HEK293 (cell line): ENCODE measurements at regions not wholly inside any gene's neighbourhood (a gene's known extent, or its start where the extent isn't known, plus 50 kb on each side); places are given as distances from the start of the nearest gene placed in this dataset.

Experiments used
- CTCF ChIA-PET: fragments of 350-600 bp; formaldehyde crosslinking; extraction: SDS; loops from one replicate; lab custom pipeline; 2021; ENCODE audit warnings: antibody characterized with exemption; lab: Yijun Ruan, JAX
- POLR2A ChIA-PET: fragments of 300-600 bp; formaldehyde crosslinking; extraction: SDS; loops from one replicate; lab custom pipeline; 2020; ENCODE audit warnings: antibody characterized with exemption, inconsistent platforms; lab: Yijun Ruan, JAX
- H3K27ac ChIP-seq: fragments of 200-500 bp; sonication (Bioruptor generic); 2 replicates; pipeline ENCODE4 v1.5.1; 2014; ENCODE audit warnings: low read depth, low read length, control low read depth, inconsistent platforms; ENCODE audit errors: extremely low read depth
- H3K36me3 ChIP-seq, 2 experiments: fragments of 200-500 bp in 1 of 2; sonication (Bioruptor generic) in 1 of 2; 1 replicate in 1 of 2; 2 replicates in 1 of 2; pipeline ENCODE4 v1.5.1; 2014 to 2017; ENCODE audit warnings: inconsistent platforms in 2 of 2, low read length in 2 of 2; ENCODE audit not compliant: control insufficient read depth in 2 of 2, insufficient read depth in 1 of 2
- H3K4me1 ChIP-seq: fragments of 200-500 bp; sonication (Bioruptor generic); 2 replicates; pipeline ENCODE4 v1.5.1; 2014; ENCODE audit warnings: mild to moderate bottlenecking, low read length, inconsistent platforms; ENCODE audit not compliant: control insufficient read depth, insufficient read depth
- H3K4me3 ChIP-seq: 2 replicates; pipeline ENCODE4 v1.5.1; 2011; ENCODE audit warnings: low read depth, mild to moderate bottlenecking, control low read depth, low read length, moderate library complexity
- H3K9me3 ChIP-seq: fragments of 200-500 bp; sonication (Bioruptor generic); 2 replicates; pipeline ENCODE4 v1.5.1; 2014; ENCODE audit warnings: low read depth, low read length, inconsistent platforms; ENCODE audit not compliant: control insufficient read depth, insufficient read depth
- BCL11A ChIP-seq: fragments of 450-650 bp; formaldehyde crosslinking; IDR thresholded peaks from 2 replicates; pipeline ENCODE4 v1.5.1; 2016; ENCODE audit warnings: low read depth, missing biosample characterization, missing genetic modification characterization
- WT1 ChIP-seq: fragments of 450-650 bp; formaldehyde crosslinking; IDR thresholded peaks from 2 replicates; pipeline ENCODE4 v1.5.1; 2016; ENCODE audit warnings: missing biosample characterization, missing genetic modification characterization
- YY1 ChIP-seq: fragments of 450-650 bp; formaldehyde crosslinking; IDR thresholded peaks from 2 replicates; pipeline ENCODE4 v1.5.1; 2018; ENCODE audit warnings: missing biosample characterization, missing genetic modification characterization
- ZBTB48 ChIP-seq: fragments of 450-650 bp; formaldehyde crosslinking; IDR thresholded peaks from 2 replicates; pipeline ENCODE4 v1.5.1; 2016; ENCODE audit warnings: missing biosample characterization, missing genetic modification characterization
- ZBTB8A ChIP-seq: fragments of 450-650 bp; formaldehyde crosslinking; IDR thresholded peaks from 2 replicates; pipeline ENCODE4 v1.5.1; 2016; ENCODE audit warnings: missing biosample characterization, missing genetic modification characterization
- ZFP41 ChIP-seq: fragments of 450-650 bp; formaldehyde crosslinking; IDR thresholded peaks from 2 replicates; pipeline ENCODE4 v1.5.1; 2016; ENCODE audit warnings: missing biosample characterization, missing genetic modification characterization, borderline replicate concordance
- ZNF10 ChIP-seq: fragments of 450-650 bp; formaldehyde crosslinking; IDR thresholded peaks from 2 replicates; pipeline ENCODE4 v1.5.1; 2017; ENCODE audit warnings: missing biosample characterization, missing genetic modification characterization
- ZNF112 ChIP-seq: fragments of 450-650 bp; formaldehyde crosslinking; IDR thresholded peaks from 2 replicates; pipeline ENCODE4 v1.5.0; 2017; ENCODE audit warnings: missing biosample characterization, missing genetic modification characterization
- ZNF202 ChIP-seq: fragments of 450-650 bp; formaldehyde crosslinking; IDR thresholded peaks from 2 replicates; pipeline ENCODE4 v1.5.1; 2016; ENCODE audit warnings: missing biosample characterization, missing genetic modification characterization, borderline replicate concordance
- ZNF311 ChIP-seq: fragments of 450-650 bp; formaldehyde crosslinking; IDR thresholded peaks from 2 replicates; pipeline ENCODE4 v1.5.1; 2017; ENCODE audit warnings: missing biosample characterization, missing genetic modification characterization, borderline replicate concordance
- ZNF324 ChIP-seq: fragments of 450-650 bp; formaldehyde crosslinking; IDR thresholded peaks from 2 replicates; pipeline ENCODE4 v1.5.1; 2016; ENCODE audit warnings: missing biosample characterization, missing genetic modification characterization
- ZNF366 ChIP-seq: fragments of 450-650 bp; formaldehyde crosslinking; conservative IDR thresholded peaks from 2 replicates; pipeline ENCODE4 v1.5.1; 2016; ENCODE audit warnings: missing biosample characterization, missing genetic modification characterization
- ZNF394 ChIP-seq: fragments of 450-650 bp; formaldehyde crosslinking; IDR thresholded peaks from 2 replicates; pipeline ENCODE4 v1.5.1; 2016; ENCODE audit warnings: missing biosample characterization, missing genetic modification characterization, mild to moderate bottlenecking, moderate library complexity, borderline replicate concordance
- ZNF473 ChIP-seq: fragments of 450-650 bp; formaldehyde crosslinking; IDR thresholded peaks from 2 replicates; pipeline ENCODE4 v1.5.1; 2017; ENCODE audit warnings: missing biosample characterization, missing genetic modification characterization
- ZNF560 ChIP-seq: fragments of 450-650 bp; formaldehyde crosslinking; IDR thresholded peaks from 2 replicates; pipeline ENCODE4 v1.5.1; 2017; ENCODE audit warnings: missing biosample characterization, missing genetic modification characterization, borderline replicate concordance
- ZNF621 ChIP-seq: fragments of 450-650 bp; formaldehyde crosslinking; IDR thresholded peaks from 2 replicates; pipeline ENCODE4 v1.5.1; 2017; ENCODE audit warnings: missing biosample characterization, missing genetic modification characterization
- ZNF660 ChIP-seq: fragments of 450-650 bp; IDR thresholded peaks from 2 replicates; pipeline ENCODE4 v1.5.1; 2018; ENCODE audit warnings: missing biosample characterization, mild to moderate bottlenecking, missing genetic modification characterization
- ZNF670 ChIP-seq: fragments of 450-650 bp; formaldehyde crosslinking; IDR thresholded peaks from 2 replicates; pipeline ENCODE4 v1.5.1; 2016; ENCODE audit warnings: missing biosample characterization, missing genetic modification characterization, low read depth
- ZNF792 ChIP-seq: fragments of 450-650 bp; formaldehyde crosslinking; IDR thresholded peaks from 2 replicates; pipeline ENCODE4 v1.5.1; 2016; ENCODE audit warnings: missing biosample characterization, missing genetic modification characterization
- TF ChIP-seq, protein P1 (sequence below): fragments of 450-650 bp; formaldehyde crosslinking; IDR thresholded peaks from 2 replicates; pipeline ENCODE4 v1.5.1; 2016; ENCODE audit warnings: missing biosample characterization, missing genetic modification characterization
- TF ChIP-seq, protein P2 (sequence below): fragments of 450-650 bp; formaldehyde crosslinking; IDR thresholded peaks from 2 replicates; pipeline ENCODE4 v1.5.1; 2016; ENCODE audit warnings: missing biosample characterization, missing genetic modification characterization

GRCh38 chr11:24372491-24372890, 124.4 kb upstream of the LUZP2 start:
- ChIA-PET POLR2A (no interaction called here), CTCF (no interaction called here)
- Histone ChIP-seq H3K4me3 (no peak overlapping the region), H3K9me3 (no peaks in the 10 kb centered on the region), H3K4me1 (no peaks in the 10 kb centered on the region), H3K36me3 (no peaks in the 10 kb centered on the region), H3K27ac (no peak overlapping the region)
- no peak for TF ChIP-seq ZNF394 (tag by site-specific recombination)
- no peak for TF ChIP-seq ZNF366 (tag by site-specific recombination)

DNA sequence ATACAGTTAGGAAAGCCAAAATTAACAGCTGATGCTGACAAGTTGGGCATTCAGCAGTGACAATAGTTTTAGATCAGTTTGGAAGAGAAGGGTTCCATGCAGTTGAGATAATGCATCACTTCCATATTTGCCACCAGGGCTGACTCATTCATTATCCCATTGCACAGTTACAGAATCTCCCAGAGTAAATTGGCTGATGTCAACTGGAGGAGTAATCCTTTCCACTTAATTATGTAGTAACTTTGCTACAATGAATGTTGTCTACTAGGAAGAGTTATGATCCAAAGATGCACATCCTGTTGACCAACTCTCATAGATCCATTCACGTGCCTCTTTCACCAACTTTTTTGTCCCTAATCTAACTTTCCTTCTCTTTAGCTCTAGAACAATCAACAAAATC, 123.3 kb upstream of the LUZP2 start:
- ChIA-PET CTCF (no interaction called here), POLR2A (no interaction called here)
- Histone ChIP-seq H3K4me3 (no peak overlapping the region), H3K9me3 (no peaks in the 10 kb centered on the region), H3K27ac (no peak overlapping the region), H3K4me1 (no peaks in the 10 kb centered on the region), H3K36me3 (no peaks in the 10 kb centered on the region)
- TF ChIP-seq ZBTB8A (tag by site-specific recombination) (no peak), WT1 (tag by site-specific recombination) (no peak), ZNF560 (tag by site-specific recombination) (no peak), ZNF394 (tag by site-specific recombination) (no peak)

GRCh38 chr11:24375351-24375750, 121.5 kb upstream of the LUZP2 start:
- H3K36me3 ChIP-seq = no peaks in the 10 kb centered on the region
- H3K4me3 ChIP-seq = no peak overlapping the region
- H3K27ac ChIP-seq = no peak overlapping the region
- ChIA-PET CTCF (interaction anchor here (1.4 kb wide), 1 partner anchor 11 kb away, joined by 4 read pairs; no protein-coding TSS in a partner anchor), POLR2A (no interaction called here)
- no peak for TF ChIP-seq YY1 (tag by site-specific recombination)
- TF ChIP-seq ZNF473 (tag by site-specific recombination) = no peak
- no peak for TF ChIP-seq ZNF670 (tag by site-specific recombination)
- no peak for TF ChIP-seq ZNF324 (tag by site-specific recombination)
- no peak for TF ChIP-seq ZFP41 (tag by site-specific recombination)
- TF ChIP-seq, protein P1, sequence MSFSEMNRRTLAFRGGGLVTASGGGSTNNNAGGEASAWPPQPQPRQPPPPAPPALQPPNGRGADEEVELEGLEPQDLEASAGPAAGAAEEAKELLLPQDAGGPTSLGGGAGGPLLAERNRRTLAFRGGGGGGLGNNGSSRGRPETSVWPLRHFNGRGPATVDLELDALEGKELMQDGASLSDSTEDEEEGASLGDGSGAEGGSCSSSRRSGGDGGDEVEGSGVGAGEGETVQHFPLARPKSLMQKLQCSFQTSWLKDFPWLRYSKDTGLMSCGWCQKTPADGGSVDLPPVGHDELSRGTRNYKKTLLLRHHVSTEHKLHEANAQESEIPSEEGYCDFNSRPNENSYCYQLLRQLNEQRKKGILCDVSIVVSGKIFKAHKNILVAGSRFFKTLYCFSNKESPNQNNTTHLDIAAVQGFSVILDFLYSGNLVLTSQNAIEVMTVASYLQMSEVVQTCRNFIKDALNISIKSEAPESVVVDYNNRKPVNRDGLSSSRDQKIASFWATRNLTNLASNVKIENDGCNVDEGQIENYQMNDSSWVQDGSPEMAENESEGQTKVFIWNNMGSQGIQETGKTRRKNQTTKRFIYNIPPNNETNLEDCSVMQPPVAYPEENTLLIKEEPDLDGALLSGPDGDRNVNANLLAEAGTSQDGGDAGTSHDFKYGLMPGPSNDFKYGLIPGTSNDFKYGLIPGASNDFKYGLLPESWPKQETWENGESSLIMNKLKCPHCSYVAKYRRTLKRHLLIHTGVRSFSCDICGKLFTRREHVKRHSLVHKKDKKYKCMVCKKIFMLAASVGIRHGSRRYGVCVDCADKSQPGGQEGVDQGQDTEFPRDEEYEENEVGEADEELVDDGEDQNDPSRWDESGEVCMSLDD (tag by site-specific recombination) = no peak
- TF ChIP-seq ZNF660 (tag by site-specific recombination) = no peak
- no peak for TF ChIP-seq ZBTB48 (tag by site-specific recombination)
- no peak for TF ChIP-seq ZNF112 (tag by site-specific recombination)
- TF ChIP-seq ZNF792 = no peak
- no peak for TF ChIP-seq ZNF202 (tag by site-specific recombination)
- TF ChIP-seq ZNF311 (tag by site-specific recombination) = no peak
- TF ChIP-seq, protein P2, sequence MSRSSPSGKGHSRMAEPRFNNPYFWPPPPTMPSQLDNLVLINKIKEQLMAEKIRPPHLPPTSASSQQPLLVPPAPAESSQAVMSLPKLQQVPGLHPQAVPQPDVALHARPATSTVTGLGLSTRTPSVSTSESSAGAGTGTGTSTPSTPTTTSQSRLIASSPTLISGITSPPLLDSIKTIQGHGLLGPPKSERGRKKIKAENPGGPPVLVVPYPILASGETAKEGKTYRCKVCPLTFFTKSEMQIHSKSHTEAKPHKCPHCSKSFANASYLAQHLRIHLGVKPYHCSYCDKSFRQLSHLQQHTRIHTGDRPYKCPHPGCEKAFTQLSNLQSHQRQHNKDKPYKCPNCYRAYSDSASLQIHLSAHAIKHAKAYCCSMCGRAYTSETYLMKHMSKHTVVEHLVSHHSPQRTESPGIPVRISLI = no peak
- TF ChIP-seq ZNF10 = no peak
- TF ChIP-seq BCL11A (tag by site-specific recombination) = no peak
- no peak for TF ChIP-seq ZNF621 (tag by site-specific recombination)
- no peaks in the 10 kb centered on the region for H3K9me3 ChIP-seq
- H3K4me1 ChIP-seq = no peaks in the 10 kb centered on the region
